ENCODE measurements at regions not wholly inside any gene's neighbourhood (a gene's known extent, or its start where the extent isn't known, plus 50 kb on each side); places are given as distances from the start of the nearest gene placed in this dataset.

DNA sequence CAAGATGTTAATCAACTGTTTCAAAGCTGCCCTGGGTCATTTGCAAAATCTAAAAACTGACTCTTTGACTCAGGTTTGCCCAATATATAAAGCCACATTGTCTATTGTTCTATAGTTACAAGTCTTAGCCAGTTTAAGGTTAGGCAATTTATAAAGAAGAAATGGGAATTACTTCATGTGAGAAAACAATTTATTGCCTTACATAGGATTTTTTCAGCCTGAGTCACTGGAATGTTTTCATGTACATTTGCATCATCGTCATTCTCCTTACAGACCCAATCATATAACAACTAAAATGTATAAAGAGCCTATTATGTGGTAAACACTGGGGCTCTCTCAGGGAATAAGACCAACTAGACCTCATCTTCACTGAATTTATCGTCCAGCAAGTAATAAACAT is 100.3 kb upstream of the PLEKHG7 start:
- TF ChIP-seq ZNF324 (tag by site-specific recombination; IDR thresholded peaks at IDR 0.05) (no peak), ZNF776 (tag by site-specific recombination; IDR thresholded peaks at IDR 0.05; ENCODE audit: borderline replicate concordance) (no peak), MZF1 (tag by site-specific recombination; IDR thresholded peaks at IDR 0.05; ENCODE audit: borderline replicate concordance) (no peak), ZNF274 (IDR thresholded peaks at IDR 0.05; ENCODE audit: low read length) (no peak), ZNF274 (tag by site-specific recombination; IDR thresholded peaks at IDR 0.05; ENCODE audit: borderline replicate concordance) (no peak), KLF9 (tag by site-specific recombination; IDR thresholded peaks at IDR 0.05; ENCODE audit: low read depth) (no peak), GLIS2 (tag by site-specific recombination; IDR thresholded peaks at IDR 0.05) (no peak), ZFP3 (tag by site-specific recombination; IDR thresholded peaks at IDR 0.05; ENCODE audit: low read depth) (no peak), ZNF292 (tag by site-specific recombination; IDR thresholded peaks at IDR 0.05; ENCODE audit: borderline replicate concordance, low read depth) (no peak), ZNF544 (tag by site-specific recombination; IDR thresholded peaks at IDR 0.05) (no peak)
- TF ChIP-seq, protein P1, sequence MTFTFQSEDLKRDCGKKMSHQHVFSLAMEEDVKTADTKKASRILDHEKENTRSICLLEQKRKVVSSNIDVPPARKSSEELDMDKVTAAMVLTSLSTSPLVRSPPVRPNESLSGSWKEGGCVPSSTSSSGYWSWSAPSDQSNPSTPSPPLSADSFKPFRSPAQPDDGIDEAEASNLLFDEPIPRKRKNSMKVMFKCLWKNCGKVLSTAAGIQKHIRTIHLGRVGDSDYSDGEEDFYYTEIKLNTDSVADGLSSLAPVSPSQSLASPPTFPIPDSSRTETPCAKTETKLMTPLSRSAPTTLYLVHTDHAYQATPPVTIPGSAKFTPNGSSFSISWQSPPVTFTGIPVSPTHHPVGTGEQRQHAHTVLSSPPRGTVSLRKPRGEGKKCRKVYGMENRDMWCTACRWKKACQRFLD (tag by site-specific recombination; IDR thresholded peaks at IDR 0.05): no peak
- TF ChIP-seq, protein P2, sequence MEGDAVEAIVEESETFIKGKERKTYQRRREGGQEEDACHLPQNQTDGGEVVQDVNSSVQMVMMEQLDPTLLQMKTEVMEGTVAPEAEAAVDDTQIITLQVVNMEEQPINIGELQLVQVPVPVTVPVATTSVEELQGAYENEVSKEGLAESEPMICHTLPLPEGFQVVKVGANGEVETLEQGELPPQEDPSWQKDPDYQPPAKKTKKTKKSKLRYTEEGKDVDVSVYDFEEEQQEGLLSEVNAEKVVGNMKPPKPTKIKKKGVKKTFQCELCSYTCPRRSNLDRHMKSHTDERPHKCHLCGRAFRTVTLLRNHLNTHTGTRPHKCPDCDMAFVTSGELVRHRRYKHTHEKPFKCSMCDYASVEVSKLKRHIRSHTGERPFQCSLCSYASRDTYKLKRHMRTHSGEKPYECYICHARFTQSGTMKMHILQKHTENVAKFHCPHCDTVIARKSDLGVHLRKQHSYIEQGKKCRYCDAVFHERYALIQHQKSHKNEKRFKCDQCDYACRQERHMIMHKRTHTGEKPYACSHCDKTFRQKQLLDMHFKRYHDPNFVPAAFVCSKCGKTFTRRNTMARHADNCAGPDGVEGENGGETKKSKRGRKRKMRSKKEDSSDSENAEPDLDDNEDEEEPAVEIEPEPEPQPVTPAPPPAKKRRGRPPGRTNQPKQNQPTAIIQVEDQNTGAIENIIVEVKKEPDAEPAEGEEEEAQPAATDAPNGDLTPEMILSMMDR (tag by site-specific recombination; IDR thresholded peaks at IDR 0.05): no peak
- TF ChIP-seq, protein P3, sequence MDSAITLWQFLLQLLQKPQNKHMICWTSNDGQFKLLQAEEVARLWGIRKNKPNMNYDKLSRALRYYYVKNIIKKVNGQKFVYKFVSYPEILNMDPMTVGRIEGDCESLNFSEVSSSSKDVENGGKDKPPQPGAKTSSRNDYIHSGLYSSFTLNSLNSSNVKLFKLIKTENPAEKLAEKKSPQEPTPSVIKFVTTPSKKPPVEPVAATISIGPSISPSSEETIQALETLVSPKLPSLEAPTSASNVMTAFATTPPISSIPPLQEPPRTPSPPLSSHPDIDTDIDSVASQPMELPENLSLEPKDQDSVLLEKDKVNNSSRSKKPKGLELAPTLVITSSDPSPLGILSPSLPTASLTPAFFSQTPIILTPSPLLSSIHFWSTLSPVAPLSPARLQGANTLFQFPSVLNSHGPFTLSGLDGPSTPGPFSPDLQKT (IDR thresholded peaks at IDR 0.05; ENCODE audit: borderline replicate concordance, low read depth, low read length): no peak
- TF ChIP-seq, protein P4, sequence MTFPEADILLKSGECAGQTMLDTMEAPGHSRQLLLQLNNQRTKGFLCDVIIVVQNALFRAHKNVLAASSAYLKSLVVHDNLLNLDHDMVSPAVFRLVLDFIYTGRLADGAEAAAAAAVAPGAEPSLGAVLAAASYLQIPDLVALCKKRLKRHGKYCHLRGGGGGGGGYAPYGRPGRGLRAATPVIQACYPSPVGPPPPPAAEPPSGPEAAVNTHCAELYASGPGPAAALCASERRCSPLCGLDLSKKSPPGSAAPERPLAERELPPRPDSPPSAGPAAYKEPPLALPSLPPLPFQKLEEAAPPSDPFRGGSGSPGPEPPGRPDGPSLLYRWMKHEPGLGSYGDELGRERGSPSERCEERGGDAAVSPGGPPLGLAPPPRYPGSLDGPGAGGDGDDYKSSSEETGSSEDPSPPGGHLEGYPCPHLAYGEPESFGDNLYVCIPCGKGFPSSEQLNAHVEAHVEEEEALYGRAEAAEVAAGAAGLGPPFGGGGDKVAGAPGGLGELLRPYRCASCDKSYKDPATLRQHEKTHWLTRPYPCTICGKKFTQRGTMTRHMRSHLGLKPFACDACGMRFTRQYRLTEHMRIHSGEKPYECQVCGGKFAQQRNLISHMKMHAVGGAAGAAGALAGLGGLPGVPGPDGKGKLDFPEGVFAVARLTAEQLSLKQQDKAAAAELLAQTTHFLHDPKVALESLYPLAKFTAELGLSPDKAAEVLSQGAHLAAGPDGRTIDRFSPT (tag by site-specific recombination; IDR thresholded peaks at IDR 0.05): no peak
- TF ChIP-seq, protein P5, sequence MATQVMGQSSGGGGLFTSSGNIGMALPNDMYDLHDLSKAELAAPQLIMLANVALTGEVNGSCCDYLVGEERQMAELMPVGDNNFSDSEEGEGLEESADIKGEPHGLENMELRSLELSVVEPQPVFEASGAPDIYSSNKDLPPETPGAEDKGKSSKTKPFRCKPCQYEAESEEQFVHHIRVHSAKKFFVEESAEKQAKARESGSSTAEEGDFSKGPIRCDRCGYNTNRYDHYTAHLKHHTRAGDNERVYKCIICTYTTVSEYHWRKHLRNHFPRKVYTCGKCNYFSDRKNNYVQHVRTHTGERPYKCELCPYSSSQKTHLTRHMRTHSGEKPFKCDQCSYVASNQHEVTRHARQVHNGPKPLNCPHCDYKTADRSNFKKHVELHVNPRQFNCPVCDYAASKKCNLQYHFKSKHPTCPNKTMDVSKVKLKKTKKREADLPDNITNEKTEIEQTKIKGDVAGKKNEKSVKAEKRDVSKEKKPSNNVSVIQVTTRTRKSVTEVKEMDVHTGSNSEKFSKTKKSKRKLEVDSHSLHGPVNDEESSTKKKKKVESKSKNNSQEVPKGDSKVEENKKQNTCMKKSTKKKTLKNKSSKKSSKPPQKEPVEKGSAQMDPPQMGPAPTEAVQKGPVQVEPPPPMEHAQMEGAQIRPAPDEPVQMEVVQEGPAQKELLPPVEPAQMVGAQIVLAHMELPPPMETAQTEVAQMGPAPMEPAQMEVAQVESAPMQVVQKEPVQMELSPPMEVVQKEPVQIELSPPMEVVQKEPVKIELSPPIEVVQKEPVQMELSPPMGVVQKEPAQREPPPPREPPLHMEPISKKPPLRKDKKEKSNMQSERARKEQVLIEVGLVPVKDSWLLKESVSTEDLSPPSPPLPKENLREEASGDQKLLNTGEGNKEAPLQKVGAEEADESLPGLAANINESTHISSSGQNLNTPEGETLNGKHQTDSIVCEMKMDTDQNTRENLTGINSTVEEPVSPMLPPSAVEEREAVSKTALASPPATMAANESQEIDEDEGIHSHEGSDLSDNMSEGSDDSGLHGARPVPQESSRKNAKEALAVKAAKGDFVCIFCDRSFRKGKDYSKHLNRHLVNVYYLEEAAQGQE (tag by site-specific recombination; IDR thresholded peaks at IDR 0.05): no peak
